ENCODE measurements at regions not wholly inside any gene's neighbourhood (a gene's known extent, or its start where the extent isn't known, plus 50 kb on each side); places are given as distances from the start of the nearest gene placed in this dataset.
"Not testable (repeated sequence)": the region's sequence is repeated elsewhere in the genome, so short reads cannot be mapped to it uniquely, and the experiment has no call there.

GRCh38 chr10:8852546-8852945, 798.1 kb downstream of the GATA3 start:
- no peak for TF ChIP-seq CTCF (IDR thresholded peaks at IDR 0.05; ENCODE audit: unreplicated experiment)
- DNase-seq (ENCODE audit: low spot score), result no peak
- no peaks in the 10 kb centered on the region for H3K27me3 Mint-ChIP-seq (ENCODE audit: unreplicated experiment)

GRCh38 chr10:8853048-8853447, 798.6 kb downstream of the GATA3 start:
- Mint-ChIP-seq H3K27ac (ENCODE audit: unreplicated experiment) (no peak overlapping the region), H3K4me3 (ENCODE audit: unreplicated experiment) (no peak overlapping the region), H3K36me3 (ENCODE audit: low read depth, unreplicated experiment) (no peaks in the 10 kb centered on the region), H3K27me3 (ENCODE audit: unreplicated experiment) (no peaks in the 10 kb centered on the region), H3K9me3 (ENCODE audit: unreplicated experiment) (no peaks in the 10 kb centered on the region), H3K4me1 (ENCODE audit: unreplicated experiment) (no peaks in the 10 kb centered on the region)
- no peak for TF ChIP-seq CTCF (IDR thresholded peaks at IDR 0.05; ENCODE audit: unreplicated experiment)
- DNase-seq (ENCODE audit: low spot score), result no peak

More at GRCh38 chr10:8852546-8852945, 798.1 kb downstream of the GATA3 start:
- Mint-ChIP-seq H3K9me3 (ENCODE audit: unreplicated experiment) (no peaks in the 10 kb centered on the region), H3K36me3 (ENCODE audit: low read depth, unreplicated experiment) (no peaks in the 10 kb centered on the region), H3K27ac (ENCODE audit: unreplicated experiment) (no peak overlapping the region), H3K4me3 (ENCODE audit: unreplicated experiment) (no peak overlapping the region), H3K4me1 (ENCODE audit: unreplicated experiment) (no peaks in the 10 kb centered on the region)

- H3K4me1 Mint-ChIP-seq (ENCODE audit: unreplicated experiment); H3K9me3 Mint-ChIP-seq (ENCODE audit: unreplicated experiment); H3K27ac Mint-ChIP-seq (ENCODE audit: unreplicated experiment); H3K27me3 Mint-ChIP-seq (ENCODE audit: unreplicated experiment); H3K36me3 Mint-ChIP-seq (ENCODE audit: low read depth, unreplicated experiment); H3K4me3 Mint-ChIP-seq (ENCODE audit: unreplicated experiment); DNase-seq (ENCODE audit: low spot score): not testable (repeated sequence)
These were observed 814.4 kb downstream of the GATA3 start for GRCh38 chr10:8868924-8869323.

GRCh38 chr10:8873310-8873709, 818.8 kb downstream of the GATA3 start:
- peaks cover 2% of the 10 kb centered on the region for H3K27me3 Mint-ChIP-seq (ENCODE audit: unreplicated experiment)
- H3K36me3 Mint-ChIP-seq (ENCODE audit: low read depth, unreplicated experiment), result no peaks in the 10 kb centered on the region
- no peak for TF ChIP-seq CTCF (IDR thresholded peaks at IDR 0.05; ENCODE audit: unreplicated experiment)
- H3K27ac Mint-ChIP-seq (ENCODE audit: unreplicated experiment), result no peak overlapping the region
- DNase-seq (ENCODE audit: low spot score), result no peak
- no peaks in the 10 kb centered on the region for H3K4me1 Mint-ChIP-seq (ENCODE audit: unreplicated experiment)
- H3K9me3 Mint-ChIP-seq (ENCODE audit: unreplicated experiment), result no peaks in the 10 kb centered on the region
- H3K4me3 Mint-ChIP-seq (ENCODE audit: unreplicated experiment), result no peak overlapping the region

- Mint-ChIP-seq H3K9me3 (ENCODE audit: unreplicated experiment) (no peaks in the 10 kb centered on the region), H3K36me3 (ENCODE audit: low read depth, unreplicated experiment) (no peaks in the 10 kb centered on the region), H3K4me3 (ENCODE audit: unreplicated experiment) (no peak overlapping the region), H3K27ac (ENCODE audit: unreplicated experiment) (no peak overlapping the region), H3K4me1 (ENCODE audit: unreplicated experiment) (no peaks in the 10 kb centered on the region), H3K27me3 (ENCODE audit: unreplicated experiment) (peaks cover 2% of the 10 kb centered on the region)
- no peak for TF ChIP-seq CTCF (IDR thresholded peaks at IDR 0.05; ENCODE audit: unreplicated experiment)
- DNase-seq (ENCODE audit: low spot score), result no peak
These were observed 819.8 kb downstream of the GATA3 start for GRCh38 chr10:8874268-8874667.

GRCh38 chr10:8874972-8875371, 820.5 kb downstream of the GATA3 start:
- H3K27ac Mint-ChIP-seq (ENCODE audit: unreplicated experiment), result no peak overlapping the region
- H3K27me3 Mint-ChIP-seq (ENCODE audit: unreplicated experiment), result peaks cover 2% of the 10 kb centered on the region
- H3K4me3 Mint-ChIP-seq (ENCODE audit: unreplicated experiment), result no peak overlapping the region
- no peaks in the 10 kb centered on the region for H3K4me1 Mint-ChIP-seq (ENCODE audit: unreplicated experiment)
- no peaks in the 10 kb centered on the region for H3K36me3 Mint-ChIP-seq (ENCODE audit: low read depth, unreplicated experiment)
- TF ChIP-seq CTCF (IDR thresholded peaks at IDR 0.05; ENCODE audit: unreplicated experiment), result no peak
- H3K9me3 Mint-ChIP-seq (ENCODE audit: unreplicated experiment), result no peaks in the 10 kb centered on the region
- no peak for DNase-seq (ENCODE audit: low spot score)
